GM12864 (cell line): ENCODE measurements at regions not wholly inside any gene's neighbourhood (a gene's known extent, or its start where the extent isn't known, plus 50 kb on each side); places are given as distances from the start of the nearest gene placed in this dataset.

ENCODE experiments used
- DNase-seq: peaks from one replicate; pipeline ENCODE4 v3.0.0-alpha.2; 2011; ENCODE audit warnings: low read depth
- H3K4me3 ChIP-seq: 2 replicates; pipeline ENCODE4 v1.5.1; 2011; ENCODE audit warnings: mild to moderate bottlenecking, low read depth, low read length, control low read depth
- TF ChIP-seq, protein P1 (sequence below): IDR thresholded peaks from 2 replicates; pipeline ENCODE4 v1.5.1; 2011; ENCODE audit warnings: low read depth, mild to moderate bottlenecking, moderate library complexity, low read length, control low read depth, inconsistent platforms; ENCODE audit errors: missing control alignments

DNA sequence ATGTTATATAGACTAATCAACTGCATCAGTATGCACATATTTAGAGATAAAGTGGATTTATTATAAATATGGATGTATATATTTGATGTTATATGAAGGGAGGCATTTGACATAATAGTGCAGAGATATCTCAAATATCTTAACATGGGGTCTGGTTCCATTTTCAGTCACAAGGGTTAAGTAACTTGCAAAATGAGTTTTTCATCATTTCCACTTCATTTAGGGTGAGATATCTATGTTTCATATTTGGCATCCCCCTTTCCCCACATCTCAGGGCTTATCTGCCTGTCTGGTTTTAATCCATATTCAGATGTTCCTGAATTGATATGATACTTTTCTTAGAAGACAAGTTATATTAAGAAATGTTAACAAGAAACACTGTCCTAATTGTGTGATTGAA lies 2141.2 kb downstream of the PCDH9 start:
- H3K4me3 ChIP-seq = no peak overlapping the region
- no peak for DNase-seq
- TF ChIP-seq, protein P1, sequence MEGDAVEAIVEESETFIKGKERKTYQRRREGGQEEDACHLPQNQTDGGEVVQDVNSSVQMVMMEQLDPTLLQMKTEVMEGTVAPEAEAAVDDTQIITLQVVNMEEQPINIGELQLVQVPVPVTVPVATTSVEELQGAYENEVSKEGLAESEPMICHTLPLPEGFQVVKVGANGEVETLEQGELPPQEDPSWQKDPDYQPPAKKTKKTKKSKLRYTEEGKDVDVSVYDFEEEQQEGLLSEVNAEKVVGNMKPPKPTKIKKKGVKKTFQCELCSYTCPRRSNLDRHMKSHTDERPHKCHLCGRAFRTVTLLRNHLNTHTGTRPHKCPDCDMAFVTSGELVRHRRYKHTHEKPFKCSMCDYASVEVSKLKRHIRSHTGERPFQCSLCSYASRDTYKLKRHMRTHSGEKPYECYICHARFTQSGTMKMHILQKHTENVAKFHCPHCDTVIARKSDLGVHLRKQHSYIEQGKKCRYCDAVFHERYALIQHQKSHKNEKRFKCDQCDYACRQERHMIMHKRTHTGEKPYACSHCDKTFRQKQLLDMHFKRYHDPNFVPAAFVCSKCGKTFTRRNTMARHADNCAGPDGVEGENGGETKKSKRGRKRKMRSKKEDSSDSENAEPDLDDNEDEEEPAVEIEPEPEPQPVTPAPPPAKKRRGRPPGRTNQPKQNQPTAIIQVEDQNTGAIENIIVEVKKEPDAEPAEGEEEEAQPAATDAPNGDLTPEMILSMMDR = no peak

- TF ChIP-seq, protein P1 = no peak
- no peak overlapping the region for H3K4me3 ChIP-seq
- no peak for DNase-seq
Measured at GRCh38 chr13:65085977-65086376, 2144.2 kb downstream of the PCDH9 start.

DNA sequence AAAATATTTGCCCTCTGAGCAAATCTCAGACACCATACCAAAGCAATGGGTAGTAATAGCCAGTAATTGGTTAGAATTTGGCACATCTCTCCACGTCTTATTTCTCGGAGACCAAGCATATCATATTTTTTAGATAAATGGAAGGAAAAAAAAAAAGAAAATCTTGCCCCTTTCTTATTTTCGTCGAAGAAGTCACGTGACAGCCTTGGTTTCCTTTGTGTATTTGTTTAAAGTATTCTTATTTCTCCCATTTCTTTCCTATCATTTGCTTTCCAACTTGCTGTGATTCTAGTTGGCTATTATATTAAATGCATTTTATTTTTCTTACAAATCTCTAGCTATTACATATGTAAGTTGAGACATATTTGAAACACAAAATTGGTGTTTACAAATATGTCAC lies 2155.9 kb downstream of the PCDH9 start:
- DNase-seq = no peak
- H3K4me3 ChIP-seq = no peak overlapping the region
- TF ChIP-seq, protein P1 = no peak

- H3K4me3 ChIP-seq = no peak overlapping the region
- DNase-seq = no peak
- TF ChIP-seq, protein P1 = no peak
Measured at GRCh38 chr13:65064967-65065366, 2165.2 kb downstream of the PCDH9 start.

- no peak for DNase-seq
- H3K4me3 ChIP-seq = no peak overlapping the region
- TF ChIP-seq, protein P1 = no peak
Measured at GRCh38 chr13:65063753-65064152, 2166.4 kb downstream of the PCDH9 start.

DNA sequence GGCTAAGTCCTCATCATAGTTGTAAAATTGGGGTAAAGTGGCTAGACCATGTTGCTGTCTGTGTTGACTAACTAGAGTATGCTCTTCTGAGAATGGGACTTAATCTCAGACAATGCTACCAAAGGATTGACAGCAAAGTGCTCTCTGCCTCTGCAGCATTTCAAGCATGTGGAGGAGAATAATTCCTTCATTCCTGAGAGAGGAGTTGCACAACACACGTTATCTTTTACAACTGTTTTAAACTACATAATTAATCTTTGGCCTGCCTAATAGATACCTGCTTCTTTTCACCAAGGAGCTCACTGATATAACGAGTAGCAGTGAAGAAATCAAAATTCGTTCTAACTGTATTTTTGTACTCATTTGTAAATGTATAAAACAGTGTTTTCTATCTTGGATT lies 2172.2 kb downstream of the PCDH9 start:
- no peak for DNase-seq
- H3K4me3 ChIP-seq = no peak overlapping the region
- TF ChIP-seq, protein P1 = no peak

DNA sequence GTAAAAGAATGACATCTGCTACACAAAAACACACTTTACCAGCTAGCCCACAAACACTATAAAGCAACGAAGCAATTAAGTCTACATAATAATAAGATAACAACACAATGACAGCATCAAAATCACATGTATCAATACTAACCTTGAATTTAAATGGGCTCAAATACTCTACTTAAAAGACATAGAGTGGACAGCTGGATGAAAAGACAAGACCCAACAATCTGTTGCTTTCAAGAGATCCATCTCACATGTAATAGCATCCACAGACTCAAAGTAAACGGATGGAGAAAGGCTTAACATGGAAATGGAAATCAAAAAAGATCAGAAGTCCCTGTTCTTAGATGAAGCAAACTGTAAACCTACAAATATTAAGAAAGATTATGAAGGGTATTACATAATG lies 2175.9 kb downstream of the PCDH9 start:
- H3K4me3 ChIP-seq = no peak overlapping the region
- no peak for DNase-seq
- TF ChIP-seq, protein P1 = no peak
